ES-I3 (cell line): ENCODE measurements at regions not wholly inside any gene's neighbourhood (a gene's known extent, or its start where the extent isn't known, plus 50 kb on each side); places are given as distances from the start of the nearest gene placed in this dataset.
"Not testable (repeated sequence)": the region's sequence is repeated elsewhere in the genome, so short reads cannot be mapped to it uniquely, and the experiment has no call there.

Experiments used
- H3K36me3 ChIP-seq: 2 replicates; pipeline ENCODE4 v1.6.1; 2013; ENCODE audit warnings: mild to moderate bottlenecking, low read length, control low read depth, moderate library complexity; ENCODE audit not compliant: insufficient read depth
- H3K4me1 ChIP-seq: 2 replicates; pipeline ENCODE4 v1.6.1; 2013; ENCODE audit warnings: mild to moderate bottlenecking, control low read depth, low read length; ENCODE audit not compliant: insufficient read depth
- H3K9ac ChIP-seq: 2 replicates; pipeline ENCODE4 v1.6.1; 2013; ENCODE audit warnings: low read depth, mild to moderate bottlenecking, low read length, moderate library complexity
- H3K9me3 ChIP-seq: 2 replicates; pipeline ENCODE4 v1.6.1; 2013; ENCODE audit warnings: mild to moderate bottlenecking, low read length, moderate library complexity; ENCODE audit not compliant: control insufficient read depth, insufficient read depth

- Histone ChIP-seq H3K4me1 (no peaks in the 10 kb centered on the region), H3K36me3 (no peaks in the 10 kb centered on the region), H3K9ac (no peak overlapping the region), H3K9me3 (no peaks in the 10 kb centered on the region)
These were observed 79.8 kb downstream of the ZNF92 start for GRCh38 chr7:65453341-65454030.

GRCh38 chr7:65454469-65454868 lies 80.8 kb downstream of the ZNF92 start:
- H3K9ac ChIP-seq: no peak overlapping the region
- H3K9me3 ChIP-seq: no peaks in the 10 kb centered on the region
- H3K4me1 ChIP-seq: no peaks in the 10 kb centered on the region
- H3K36me3 ChIP-seq: no peaks in the 10 kb centered on the region

GRCh38 chr7:65455050-65455449 lies 81.4 kb downstream of the ZNF92 start:
- H3K9me3 ChIP-seq, H3K36me3 ChIP-seq, H3K9ac ChIP-seq, H3K4me1 ChIP-seq: not testable (repeated sequence)

DNA sequence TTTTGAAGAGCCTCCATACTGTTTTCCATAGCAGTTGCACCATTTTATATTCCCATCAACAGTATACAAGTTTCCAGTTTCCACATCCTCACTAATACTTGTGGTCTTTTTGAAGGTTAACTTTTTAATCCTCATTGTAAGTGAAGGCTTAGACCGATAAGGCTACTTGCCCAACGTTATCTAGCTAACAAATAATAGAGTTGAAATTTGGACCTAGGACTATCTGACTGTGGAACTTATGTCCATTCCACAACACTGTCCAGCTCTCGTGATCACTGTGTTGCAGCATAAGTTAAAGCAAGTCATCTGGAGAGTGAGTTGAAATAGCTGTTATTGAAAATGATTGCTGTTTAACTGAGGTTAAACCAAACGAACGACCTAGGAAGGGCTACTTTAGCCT lies 84.0 kb downstream of the ZNF92 start:
- H3K36me3 ChIP-seq: no peaks in the 10 kb centered on the region
- no peak overlapping the region for H3K9ac ChIP-seq
- no peaks in the 10 kb centered on the region for H3K4me1 ChIP-seq
- H3K9me3 ChIP-seq: no peaks in the 10 kb centered on the region

- no peak overlapping the region for H3K9ac ChIP-seq
- H3K9me3 ChIP-seq: no peaks in the 10 kb centered on the region
- H3K4me1 ChIP-seq: no peaks in the 10 kb centered on the region
- H3K36me3 ChIP-seq: no peaks in the 10 kb centered on the region
These were observed 85.8 kb downstream of the ZNF92 start for GRCh38 chr7:65459438-65459837.

DNA sequence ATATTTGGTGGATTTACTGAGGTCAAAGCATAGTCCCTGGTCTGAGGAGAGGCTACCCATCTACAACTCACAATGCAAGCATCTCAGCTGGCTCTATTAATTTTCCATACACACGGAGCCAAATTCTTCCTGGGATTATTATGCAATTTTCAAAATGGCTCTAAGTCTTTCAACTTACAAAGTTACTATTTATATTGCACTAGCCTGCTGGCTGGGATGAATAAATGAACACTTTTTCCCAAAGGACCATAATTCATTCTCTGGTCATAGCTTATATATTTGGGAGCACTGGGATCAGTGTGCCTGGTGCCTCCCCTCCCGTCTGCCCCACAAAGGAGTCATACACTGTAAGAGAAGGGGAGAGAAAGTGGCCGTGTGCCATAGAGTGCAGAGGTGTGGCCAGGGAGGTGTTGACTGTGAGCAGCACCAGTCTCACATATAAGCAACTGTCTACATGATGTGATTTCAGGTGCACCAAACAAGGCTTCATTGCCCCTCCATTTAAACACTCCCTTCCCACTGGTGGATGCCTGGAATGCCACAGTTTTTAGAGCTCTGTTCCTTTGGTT lies 88.6 kb downstream of the ZNF92 start:
- Histone ChIP-seq H3K36me3 (no peaks in the 10 kb centered on the region), H3K9ac (no peak overlapping the region), H3K4me1 (no peaks in the 10 kb centered on the region), H3K9me3 (no peaks in the 10 kb centered on the region)

DNA sequence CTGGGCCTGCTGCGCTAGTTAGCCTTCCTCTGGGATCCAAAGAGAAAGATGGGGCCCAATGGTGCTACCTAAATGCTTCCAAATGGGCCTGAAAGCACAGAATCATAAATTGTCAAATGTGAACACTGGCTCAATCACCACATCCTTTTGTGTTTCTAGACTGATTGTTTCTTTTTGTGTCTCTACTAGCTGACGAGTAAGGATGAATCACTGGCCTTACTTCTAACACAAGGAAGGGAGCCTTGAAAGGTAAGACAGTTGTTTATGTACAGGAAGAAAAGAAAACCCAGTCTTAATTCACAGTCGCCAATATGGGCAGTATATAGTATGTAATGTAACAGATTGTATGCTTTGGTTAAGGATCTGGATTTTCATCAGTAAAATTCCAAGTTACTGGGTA lies 89.5 kb downstream of the ZNF92 start:
- Histone ChIP-seq H3K36me3 (no peaks in the 10 kb centered on the region), H3K9me3 (no peaks in the 10 kb centered on the region), H3K4me1 (no peaks in the 10 kb centered on the region), H3K9ac (no peak overlapping the region)

DNA sequence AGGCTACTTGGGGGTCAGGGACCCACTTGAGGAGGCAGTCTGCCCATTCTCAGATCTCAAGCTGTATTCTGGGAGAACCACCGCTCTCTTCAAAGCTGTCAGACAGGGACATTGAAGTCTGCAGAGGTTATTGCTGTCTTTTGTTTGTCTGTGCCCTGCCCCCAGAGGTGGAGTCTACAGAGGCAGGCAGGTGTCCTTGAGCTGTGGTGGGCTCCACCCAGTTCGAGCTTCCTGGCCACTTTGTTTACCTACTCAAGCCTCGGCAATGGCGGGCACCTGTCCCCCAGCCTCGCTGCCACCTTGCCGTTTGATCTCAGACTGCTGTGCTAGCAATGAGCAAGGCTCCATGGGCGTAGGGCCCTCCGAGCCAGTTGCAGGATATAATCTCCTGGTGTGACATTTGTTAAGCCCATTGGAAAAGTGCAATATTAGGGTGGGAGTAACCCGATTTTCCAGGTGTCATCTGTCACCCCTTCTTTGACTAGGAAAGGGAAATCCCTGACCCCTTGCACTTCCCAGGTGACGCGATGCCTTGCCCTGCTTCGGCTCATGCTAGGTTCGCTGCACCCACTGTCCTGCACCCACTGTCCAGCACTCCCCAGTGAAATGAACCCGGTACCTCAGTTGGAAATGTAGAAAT lies 96.4 kb downstream of the ZNF92 start:
- not testable (repeated sequence) for H3K9me3 ChIP-seq, H3K4me1 ChIP-seq, H3K36me3 ChIP-seq, H3K9ac ChIP-seq

DNA sequence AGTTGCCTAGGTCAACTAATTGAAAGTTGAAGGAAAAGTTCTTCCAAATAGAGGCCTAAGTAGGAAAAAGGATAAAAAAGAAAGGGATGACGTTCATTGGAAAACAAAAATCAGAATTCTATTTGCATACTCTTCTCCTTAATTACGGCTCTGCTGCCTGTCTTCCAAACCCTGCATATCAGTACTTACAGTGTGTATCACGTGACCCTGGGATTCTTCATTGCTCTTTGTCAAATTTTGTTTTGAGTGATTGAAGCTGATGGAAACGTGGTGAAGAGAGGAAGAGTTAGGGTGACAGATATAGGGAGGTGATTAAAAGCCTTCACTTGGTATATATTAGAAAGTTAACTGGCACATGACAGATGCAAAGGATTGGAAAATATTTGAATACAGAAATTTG lies 97.9 kb downstream of the ZNF92 start:
- H3K4me1 ChIP-seq: peaks cover 8% of the 10 kb centered on the region; the same call in 1 of the 2 replicates
- no peak overlapping the region for H3K9ac ChIP-seq
- H3K9me3 ChIP-seq: no peaks in the 10 kb centered on the region
- no peaks in the 10 kb centered on the region for H3K36me3 ChIP-seq

DNA sequence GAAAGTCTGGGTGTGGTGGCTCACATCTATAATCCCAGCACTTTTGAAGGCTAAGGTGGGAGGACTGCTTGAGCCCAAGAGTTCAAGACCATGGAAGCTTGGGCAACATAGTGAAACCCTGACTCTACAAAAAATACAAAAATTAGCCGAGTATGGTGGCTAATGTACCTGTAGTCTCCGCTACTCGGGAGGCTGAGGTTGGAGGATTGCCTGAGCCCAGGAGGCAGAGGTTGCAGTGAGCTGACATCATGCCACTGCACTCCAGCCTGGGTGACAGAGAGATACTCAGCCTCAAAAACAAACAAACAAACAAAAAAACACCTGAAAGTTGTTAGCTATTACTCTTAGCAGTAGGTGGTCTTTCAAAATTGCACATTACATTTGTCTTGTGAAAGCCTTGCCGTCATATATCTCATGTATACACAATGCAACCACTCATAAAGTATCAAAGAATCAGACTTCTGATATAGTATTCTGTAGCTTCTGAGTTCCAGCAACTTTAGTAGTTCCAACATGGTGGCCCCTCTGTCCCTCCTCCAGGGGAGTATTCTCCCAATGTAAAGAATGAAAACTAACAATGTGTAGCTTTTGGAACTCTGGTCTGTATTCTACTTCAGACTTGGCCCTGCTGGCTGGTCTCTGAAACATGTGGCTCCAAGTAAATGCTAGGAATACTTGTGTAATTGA lies 101.5 kb downstream of the ZNF92 start:
- Histone ChIP-seq H3K9ac (no peak overlapping the region), H3K4me1 (peaks cover 13% of the 10 kb centered on the region; the same call in 1 of the 2 replicates), H3K9me3 (no peaks in the 10 kb centered on the region), H3K36me3 (no peaks in the 10 kb centered on the region)

GRCh38 chr7:65475734-65476319 lies 102.2 kb downstream of the ZNF92 start:
- Histone ChIP-seq H3K9me3 (no peaks in the 10 kb centered on the region), H3K9ac (no peak overlapping the region), H3K4me1 (peaks cover 13% of the 10 kb centered on the region; the same call in 1 of the 2 replicates), H3K36me3 (no peaks in the 10 kb centered on the region)

DNA sequence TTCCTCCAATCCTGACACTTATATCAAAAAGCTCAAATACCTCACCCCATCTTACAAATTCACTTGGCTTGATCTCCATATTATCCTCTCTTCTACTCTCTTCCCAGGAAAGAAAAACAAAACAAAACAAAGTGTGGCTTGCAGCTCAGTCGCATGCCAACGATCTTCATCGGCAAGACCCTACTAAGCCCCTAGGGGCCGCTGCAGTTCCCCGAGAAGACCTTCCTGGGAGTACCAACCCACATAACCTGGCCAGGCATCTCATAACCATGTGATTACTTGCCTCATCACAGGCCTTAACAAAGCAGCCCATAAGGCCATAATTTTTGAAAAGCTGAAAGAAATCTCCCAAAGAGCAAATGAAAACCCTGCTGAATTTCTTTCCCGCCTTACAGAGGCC lies 103.7 kb downstream of the ZNF92 start:
- H3K9ac ChIP-seq: no peak overlapping the region
- H3K36me3 ChIP-seq: no peaks in the 10 kb centered on the region
- no peaks in the 10 kb centered on the region for H3K9me3 ChIP-seq
- H3K4me1 ChIP-seq: peaks cover 13% of the 10 kb centered on the region; the same call in 1 of the 2 replicates

GRCh38 chr7:65489260-65489767 lies 115.7 kb downstream of the ZNF92 start:
- Histone ChIP-seq H3K9me3 (0 out of 2 replicates have a peak, but pooled peaks cover 4% of the 10 kb centered on the region), H3K4me1 (no peaks in the 10 kb centered on the region), H3K36me3 (no peaks in the 10 kb centered on the region)

DNA sequence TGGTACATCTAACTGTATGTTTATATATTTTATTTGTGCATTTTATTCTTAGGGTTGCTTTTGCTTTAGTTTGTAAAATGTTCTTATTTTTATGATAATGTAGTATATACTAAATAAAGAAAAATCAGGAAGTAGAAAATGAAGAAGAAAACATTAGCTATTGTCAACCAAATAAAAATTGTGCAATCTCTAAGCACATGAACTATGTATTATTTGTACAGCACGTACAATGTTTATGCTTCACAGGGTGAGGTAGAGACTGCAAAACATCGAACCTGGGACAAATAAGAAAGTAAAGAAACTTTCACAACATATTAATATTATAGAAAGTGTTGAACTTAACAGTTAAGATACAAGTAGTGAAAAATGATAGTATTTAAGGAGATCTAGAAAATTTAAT lies 123.0 kb downstream of the ZNF92 start:
- not testable (repeated sequence) for H3K4me1 ChIP-seq, H3K36me3 ChIP-seq, H3K9me3 ChIP-seq, H3K9ac ChIP-seq

More at GRCh38 chr7:65489260-65489767, 115.7 kb downstream of the ZNF92 start:
- H3K9ac ChIP-seq: no peak overlapping the region
